HG03354 (cell line): ENCODE measurements at regions not wholly inside any gene's neighbourhood (a gene's known extent, or its start where the extent isn't known, plus 50 kb on each side); places are given as distances from the start of the nearest gene placed in this dataset.

Experiments used
- ATAC-seq: cut with Tn5 transposase; IDR thresholded peaks from one replicate; pipeline ENCODE4 v1.9.1; 2021; ENCODE audit warnings: mild to moderate bottlenecking; ENCODE audit not compliant: unreplicated experiment, poor library complexity, severe bottlenecking

- ATAC-seq = no peak
These were observed 828.4 kb upstream of the DPPA4 start for GRCh38 chr3:110165753-110166152.

DNA sequence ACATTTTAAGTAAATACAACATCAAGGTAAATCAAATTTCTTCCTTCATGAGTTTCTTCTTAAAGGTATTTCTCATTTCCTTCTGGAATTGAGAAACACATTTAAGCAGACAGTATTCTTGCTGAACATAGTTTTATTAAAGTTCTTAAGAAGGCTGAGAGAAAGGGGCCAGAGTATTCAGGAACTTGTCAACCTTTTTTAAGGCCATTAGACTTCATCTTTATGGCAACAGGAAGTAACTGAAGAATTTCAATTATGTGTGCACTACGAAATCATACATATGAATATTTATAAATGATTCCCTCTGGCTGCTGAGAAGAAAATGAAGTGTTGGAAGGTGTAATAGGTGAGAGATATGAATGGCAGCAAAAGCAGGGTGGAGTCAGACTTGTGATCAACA is 829.4 kb upstream of the DPPA4 start:
- no peak for ATAC-seq

DNA sequence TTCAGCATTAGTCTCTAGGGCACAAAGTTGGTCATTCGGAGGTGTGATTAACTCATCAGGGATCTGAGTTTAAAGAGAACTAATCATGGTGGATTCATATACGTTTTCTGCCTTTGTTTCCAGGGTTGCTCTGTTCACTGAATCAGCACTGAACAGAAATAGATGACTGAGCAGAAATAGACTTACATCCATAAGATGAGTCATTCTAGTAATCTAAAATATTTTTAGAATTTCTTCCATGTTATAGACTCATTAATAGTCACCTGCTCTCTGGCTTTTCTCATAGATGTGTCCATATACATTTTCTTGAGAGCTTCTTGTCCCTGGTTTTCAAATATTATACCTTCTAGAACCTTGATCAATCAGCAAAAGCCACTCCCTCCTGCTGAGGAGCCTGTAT is 837.6 kb upstream of the DPPA4 start:
- no peak for ATAC-seq

DNA sequence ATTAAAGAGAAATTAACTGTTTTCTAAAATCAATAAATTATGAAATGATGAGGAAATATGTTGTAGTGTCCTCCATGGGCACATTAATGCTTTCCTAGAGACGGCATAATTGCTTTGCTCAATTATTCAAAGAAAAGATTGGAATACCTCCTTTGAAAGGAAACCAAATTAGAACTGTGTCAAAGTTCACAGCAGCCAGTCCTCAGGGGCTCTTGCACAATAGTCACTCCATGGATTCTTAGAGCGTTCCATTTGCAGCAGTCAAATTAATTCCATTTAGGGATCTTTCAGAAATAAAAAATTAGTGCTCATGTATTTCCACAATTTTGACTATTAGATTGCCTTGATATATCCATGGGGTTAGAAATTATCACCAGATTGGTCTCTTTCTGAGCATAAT is 841.6 kb upstream of the DPPA4 start:
- ATAC-seq = no peak

DNA sequence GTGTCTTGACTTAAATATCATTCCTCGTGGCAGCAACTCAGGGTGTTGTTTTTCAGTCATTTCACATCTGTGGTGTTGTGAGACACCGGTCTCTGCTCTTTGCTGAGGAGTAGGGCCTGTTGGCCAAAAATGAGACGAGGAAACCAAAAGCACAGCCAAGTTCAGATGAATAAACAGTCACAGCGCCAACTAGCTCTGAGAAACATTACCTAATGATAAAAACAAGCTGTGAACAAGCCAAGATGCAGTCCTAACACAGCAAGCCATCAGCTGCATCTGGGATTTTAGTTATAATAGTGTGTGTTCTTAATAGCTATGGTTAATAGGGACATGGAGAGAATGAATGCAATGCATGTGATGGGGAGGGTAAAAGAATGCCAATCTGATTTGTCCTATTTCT is 843.4 kb upstream of the DPPA4 start:
- ATAC-seq = no peak

- no peak for ATAC-seq
These were observed 843.9 kb upstream of the DPPA4 start for GRCh38 chr3:110181226-110181625.

GRCh38 chr3:110184536-110184935 is 847.2 kb upstream of the DPPA4 start:
- no peak for ATAC-seq

DNA sequence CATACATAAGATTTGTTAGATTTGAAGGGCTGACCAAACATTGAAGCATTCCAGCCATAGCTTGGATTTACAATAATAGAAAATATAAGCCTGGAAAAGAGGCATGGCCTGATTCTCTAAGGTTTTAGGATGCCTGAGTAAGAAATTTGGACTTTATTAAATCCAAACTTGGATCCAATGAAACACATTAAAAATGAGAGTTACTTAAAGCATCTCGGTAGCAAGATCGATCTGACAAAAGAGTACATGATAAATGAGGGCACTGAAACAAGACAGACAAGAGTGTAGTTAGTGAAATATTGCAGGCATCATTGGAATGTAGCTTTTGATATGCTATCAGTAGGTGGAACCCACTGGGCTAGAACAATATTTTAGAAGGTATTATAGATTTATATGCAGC is 855.7 kb upstream of the DPPA4 start:
- ATAC-seq = no peak

GRCh38 chr3:110198717-110199587 is 861.6 kb upstream of the DPPA4 start:
- ATAC-seq = no peak

DNA sequence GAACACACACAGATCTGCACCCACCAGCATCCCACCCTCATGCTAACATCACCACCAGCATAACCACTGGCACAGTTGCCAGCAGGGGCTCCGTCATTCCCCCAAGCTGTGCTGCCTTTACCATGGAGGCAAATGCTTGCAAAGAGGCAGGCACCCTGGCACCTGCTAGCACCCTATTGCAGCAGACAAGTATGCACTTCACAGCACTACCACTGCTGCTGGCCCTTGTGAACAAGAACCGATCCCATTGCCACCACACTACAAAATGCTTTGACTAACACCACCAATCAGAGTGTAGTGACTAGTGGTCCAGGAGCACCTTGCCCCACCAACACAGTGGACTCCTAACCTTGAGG is 862.2 kb upstream of the DPPA4 start:
- ATAC-seq = no peak

DNA sequence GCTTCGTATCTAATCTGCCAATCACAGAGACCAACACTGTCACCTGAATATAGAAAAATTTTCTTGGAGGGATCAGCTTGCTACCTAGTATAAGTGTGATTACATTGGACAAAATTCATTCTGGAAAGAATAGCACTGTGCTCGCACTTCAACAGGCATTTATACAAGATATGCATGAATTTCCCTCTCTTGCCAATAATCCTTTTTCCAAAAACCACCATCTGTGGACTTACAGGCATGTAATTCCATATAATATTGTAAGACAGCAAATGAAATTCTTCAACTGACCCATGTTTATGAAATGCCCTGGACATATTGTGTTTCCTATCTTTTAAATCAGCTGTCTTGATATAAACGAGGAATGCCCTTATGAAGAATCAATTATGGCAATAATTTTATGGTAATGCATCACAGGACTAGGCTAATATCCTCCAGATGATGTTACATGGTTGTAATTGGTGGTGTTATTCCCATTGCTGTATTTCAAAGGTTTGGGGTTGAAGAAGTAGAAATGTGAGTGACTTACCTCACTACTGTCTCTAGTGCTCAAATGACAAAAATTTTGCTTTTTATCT is 861.4 kb upstream of the NECTIN3 start:
- ATAC-seq = no peak

DNA sequence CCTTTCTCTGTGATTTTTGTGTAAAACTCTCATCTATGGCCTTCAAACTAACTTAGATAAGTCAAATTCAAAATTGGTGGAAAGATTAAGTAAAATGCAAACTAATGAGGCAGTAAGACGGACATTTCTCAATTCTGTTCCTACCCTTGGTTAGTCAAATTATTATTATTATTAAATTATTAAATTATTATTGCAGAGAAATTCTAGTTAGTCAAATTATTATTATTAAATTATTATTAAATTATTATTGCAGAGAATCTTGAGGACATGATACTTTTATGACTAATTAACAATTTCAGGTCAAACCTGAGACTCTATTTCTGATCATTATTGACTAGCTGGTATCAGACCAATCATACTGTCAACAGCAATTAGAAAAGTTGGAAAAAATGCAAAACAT is 845.0 kb upstream of the NECTIN3 start:
- no peak for ATAC-seq

GRCh38 chr3:110227991-110228390 is 843.6 kb upstream of the NECTIN3 start:
- no peak for ATAC-seq

- no peak for ATAC-seq
These were observed 836.8 kb upstream of the NECTIN3 start for GRCh38 chr3:110234831-110235230.

DNA sequence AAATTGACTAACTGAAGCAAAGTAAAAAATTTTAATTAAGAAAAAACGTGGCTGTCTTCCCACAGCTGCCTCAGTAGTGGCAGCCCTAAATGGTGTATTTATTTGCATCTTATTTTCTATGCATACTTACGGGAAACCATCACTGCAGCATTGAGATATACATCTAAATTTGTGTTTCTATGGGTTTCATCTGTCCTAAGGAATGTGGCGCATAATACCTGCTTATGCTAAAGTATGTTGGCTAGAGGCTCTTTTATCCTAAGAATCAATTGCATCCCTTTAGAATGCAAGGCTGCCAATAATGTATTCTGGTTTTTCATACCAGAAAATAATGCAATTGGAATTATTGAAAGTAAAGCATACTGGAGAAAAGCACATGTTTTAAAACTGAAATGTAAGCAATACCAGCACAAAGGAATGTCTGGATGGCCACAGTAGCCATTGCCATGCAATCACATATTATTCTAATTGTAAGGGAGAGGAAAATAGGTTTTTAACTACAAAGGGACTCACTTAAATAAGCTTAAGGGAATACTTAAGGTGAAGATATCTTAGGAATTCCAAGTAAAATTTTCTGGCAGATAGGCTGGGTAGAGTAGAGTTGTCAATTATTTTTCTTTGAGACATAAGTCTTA is 834.5 kb upstream of the NECTIN3 start:
- no peak for ATAC-seq

GRCh38 chr3:110243081-110243480 is 828.5 kb upstream of the NECTIN3 start:
- no peak for ATAC-seq

DNA sequence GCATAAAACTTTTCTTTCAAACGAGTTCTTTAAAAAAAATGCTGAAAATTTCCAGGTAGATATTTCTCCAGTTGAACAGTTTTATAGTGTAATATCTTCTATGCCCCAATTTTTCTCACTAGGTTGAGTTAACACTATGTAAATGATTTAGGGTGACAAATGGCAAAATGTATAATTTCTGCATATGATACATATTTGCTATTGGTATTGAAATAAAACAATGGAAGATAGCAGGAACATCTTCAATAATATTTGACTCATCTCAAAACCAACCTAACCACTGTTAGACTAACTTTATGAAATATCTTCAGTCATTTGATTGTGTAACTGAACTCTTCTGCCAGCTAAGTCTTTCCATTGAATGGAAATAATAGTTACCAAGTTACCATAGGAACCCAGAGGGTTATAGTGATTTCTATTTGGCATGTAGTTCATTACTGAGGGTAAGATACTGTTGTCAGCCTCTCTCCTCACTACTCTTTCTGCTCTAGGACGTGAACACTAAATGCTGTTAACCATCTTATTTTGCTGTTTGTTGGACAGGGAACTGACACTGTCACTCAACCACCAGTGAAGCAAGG is 824.7 kb upstream of the NECTIN3 start:
- ATAC-seq = no peak

DNA sequence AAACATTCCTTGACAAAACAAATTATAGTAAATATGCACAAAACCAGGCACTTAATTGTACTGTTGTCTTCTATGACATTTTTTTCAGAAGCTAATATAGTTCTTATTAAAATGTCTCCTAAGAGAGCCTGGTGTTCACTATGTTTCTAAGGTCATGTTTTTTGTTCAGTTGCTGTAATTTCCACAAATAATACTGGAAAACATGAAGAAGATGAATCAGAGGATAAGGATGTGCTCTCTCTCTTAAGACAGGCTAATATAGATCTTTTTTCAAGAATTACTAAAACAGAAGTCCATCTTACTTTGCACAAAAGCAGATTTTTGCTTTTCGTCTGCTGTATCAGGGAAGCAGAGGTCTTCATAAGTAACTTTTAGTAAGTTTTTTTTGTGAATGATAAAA is 823.0 kb upstream of the NECTIN3 start:
- no peak for ATAC-seq

GRCh38 chr3:110253794-110254193 is 817.8 kb upstream of the NECTIN3 start:
- no peak for ATAC-seq

DNA sequence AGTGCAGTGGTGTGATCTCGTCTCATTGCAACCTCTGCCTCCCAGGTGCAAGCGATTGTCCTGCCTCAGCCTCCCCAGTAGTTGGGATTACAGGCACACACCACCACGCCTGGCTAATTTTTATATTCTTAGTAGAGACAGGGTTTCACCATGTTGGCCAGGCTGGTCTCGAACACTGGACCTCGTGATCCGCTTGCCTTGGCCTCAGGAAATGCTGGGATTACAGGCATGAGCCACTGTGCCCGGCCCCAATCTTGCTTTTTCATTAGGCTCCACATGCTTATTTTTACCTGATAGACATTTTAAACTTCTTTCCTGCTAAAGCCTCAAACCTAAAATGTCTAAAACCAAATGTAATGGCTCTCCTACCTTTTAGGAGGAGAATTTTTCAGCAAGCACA is 817.0 kb upstream of the NECTIN3 start:
- no peak for ATAC-seq

- no peak for ATAC-seq
These were observed 810.5 kb upstream of the NECTIN3 start for GRCh38 chr3:110261141-110261540.
